GM19328 (cell line): ENCODE measurements at regions not wholly inside any gene's neighbourhood (a gene's known extent, or its start where the extent isn't known, plus 50 kb on each side); places are given as distances from the start of the nearest gene placed in this dataset.

Experiments used
- ATAC-seq: cut with Tn5 transposase; IDR thresholded peaks from one replicate; pipeline ENCODE4 v1.9.1; 2021; ENCODE audit warnings: mild to moderate bottlenecking, moderate library complexity; ENCODE audit not compliant: unreplicated experiment

DNA sequence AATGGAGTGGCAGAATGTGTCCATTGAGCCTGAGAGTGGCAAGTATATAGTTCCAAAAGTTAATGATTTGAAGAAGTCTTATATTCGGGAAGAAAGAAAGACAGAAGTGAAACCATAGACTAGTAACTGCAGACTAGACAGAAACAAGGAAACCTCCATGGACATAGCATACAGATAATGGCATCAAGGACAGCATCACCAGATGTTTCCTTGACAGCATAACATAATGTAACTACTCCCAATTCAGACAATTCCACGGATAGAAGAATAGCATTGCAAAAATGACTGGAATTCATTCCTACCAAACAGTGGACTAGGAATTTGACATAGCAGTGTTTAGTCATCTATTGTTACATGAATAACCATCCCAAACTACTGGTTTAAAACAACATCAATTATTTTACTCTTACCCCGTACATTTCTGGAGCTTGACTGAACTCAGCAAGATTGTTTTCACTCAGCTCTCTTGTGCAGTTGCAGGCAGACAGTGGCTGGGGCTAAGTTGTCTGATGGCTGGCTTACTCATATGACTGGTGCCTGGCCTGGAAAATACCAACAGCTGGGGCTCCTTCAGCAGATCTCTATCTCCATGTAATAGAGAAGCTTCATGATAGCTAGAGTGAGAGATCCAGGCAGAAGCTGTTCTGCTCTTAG, 109.7 kb upstream of the GADL1 start:
- ATAC-seq = no peak

DNA sequence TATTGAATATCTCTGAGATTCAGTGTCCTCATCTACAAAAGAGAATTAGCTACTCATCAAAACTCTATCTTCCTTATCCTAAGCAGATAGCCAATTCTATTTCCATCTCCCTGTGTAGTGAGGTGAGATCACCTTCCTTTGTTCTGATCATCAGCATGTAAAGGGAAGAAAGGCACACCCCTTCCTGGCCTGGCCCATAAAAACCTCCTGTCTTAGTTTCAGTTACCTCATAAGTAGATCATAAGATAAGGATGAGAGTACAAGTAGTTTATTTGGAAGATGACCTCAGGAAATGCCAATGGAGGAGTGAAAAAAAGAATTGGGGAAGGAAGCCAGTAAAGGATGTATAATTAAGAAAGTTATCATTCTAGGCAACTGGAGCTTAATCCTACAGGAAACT, 114.5 kb upstream of the GADL1 start:
- no peak for ATAC-seq

DNA sequence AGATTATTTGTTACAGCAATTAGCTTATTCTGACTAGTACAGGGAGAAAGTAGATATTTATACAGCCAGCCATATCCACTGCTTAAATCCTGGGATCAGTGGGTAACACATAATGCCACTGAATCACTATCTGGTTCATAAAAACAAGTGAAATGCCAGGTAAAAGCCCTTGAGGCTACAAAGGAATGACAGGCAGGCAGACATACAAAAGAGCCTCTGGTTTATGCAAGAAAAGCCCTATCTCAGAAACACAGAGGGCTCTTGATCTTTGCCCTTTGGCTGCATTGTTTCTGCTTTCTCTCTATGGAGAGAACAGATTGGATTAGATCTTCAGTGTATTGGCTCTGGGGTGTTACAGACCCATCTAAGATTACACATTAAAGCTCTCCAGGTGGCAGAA, 115.4 kb upstream of the GADL1 start:
- ATAC-seq = no peak

DNA sequence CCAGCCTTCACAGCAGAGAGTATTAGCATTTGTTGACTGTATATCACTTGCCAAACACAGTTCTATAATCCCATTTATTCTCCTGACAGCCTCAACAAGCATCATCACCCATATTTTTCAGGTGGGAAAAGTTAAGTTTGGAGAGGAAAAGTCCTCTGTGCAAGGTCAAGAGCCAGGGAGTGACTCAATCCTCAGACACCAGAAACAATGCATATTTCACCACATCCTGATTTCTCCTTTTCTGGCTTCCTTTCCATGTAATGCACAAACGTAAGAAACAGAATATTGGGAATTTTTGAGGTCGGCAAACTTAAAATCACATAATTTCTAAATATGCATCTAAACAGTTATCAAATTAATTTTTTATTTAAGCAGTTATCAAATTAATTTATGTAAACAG, 116.0 kb upstream of the GADL1 start:
- ATAC-seq = no peak

DNA sequence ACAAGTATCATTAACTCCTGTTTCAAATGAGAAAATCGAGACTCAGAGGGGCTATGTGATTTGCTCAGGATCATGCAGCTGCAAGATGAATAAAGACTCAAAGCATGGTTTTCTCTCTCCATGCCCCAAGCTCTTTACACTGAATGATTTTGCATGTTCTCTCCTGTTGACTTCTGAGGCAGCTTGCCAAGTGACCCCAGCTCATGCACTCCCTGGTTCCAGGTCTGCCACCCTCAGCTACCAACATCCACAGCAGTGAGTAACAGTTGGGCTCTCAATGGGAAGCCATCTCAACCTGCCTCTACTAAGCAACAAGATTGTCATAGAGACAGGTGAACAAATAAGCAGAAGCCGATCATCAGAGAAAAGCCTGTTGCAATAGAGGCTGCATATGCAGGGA, 116.9 kb upstream of the GADL1 start:
- ATAC-seq = no peak

DNA sequence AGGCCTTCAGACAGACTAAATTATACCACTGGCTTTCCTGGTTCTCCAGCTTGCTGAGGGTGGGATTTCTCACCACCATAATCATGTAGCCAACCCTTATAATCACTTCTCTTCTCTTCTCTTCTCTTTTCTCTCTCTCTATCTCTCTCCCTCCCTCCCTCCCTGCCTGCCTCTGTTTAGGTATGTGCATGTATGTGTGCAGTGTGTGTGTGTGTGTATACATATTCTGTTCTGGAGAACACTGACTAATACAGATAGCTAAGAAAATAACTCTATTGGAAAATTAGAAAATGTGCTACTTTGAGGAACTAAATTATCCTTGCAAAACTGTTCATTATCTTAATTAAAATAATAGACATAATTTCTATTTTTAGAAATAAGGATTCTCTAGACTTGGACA, 118.6 kb upstream of the GADL1 start:
- no peak for ATAC-seq

DNA sequence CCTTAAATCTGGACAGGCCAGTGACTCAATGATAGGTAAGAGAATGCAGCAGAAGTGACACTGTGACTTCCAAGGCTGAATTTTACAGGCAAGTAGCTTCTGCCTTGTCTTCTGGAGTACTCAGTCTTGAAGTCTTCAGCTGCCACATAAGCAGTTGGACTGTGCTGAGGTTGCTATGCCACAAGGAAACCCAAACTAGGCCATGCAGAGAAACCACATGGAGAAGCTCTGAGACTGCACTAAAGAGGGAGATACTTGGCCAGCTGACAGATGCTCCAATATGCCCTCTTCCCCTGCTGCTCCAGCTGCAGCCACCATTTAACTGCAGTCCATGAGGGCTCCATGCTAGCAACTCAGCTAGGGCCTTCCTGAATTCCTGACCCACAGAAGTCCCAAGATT, 119.4 kb upstream of the GADL1 start:
- ATAC-seq = no peak

DNA sequence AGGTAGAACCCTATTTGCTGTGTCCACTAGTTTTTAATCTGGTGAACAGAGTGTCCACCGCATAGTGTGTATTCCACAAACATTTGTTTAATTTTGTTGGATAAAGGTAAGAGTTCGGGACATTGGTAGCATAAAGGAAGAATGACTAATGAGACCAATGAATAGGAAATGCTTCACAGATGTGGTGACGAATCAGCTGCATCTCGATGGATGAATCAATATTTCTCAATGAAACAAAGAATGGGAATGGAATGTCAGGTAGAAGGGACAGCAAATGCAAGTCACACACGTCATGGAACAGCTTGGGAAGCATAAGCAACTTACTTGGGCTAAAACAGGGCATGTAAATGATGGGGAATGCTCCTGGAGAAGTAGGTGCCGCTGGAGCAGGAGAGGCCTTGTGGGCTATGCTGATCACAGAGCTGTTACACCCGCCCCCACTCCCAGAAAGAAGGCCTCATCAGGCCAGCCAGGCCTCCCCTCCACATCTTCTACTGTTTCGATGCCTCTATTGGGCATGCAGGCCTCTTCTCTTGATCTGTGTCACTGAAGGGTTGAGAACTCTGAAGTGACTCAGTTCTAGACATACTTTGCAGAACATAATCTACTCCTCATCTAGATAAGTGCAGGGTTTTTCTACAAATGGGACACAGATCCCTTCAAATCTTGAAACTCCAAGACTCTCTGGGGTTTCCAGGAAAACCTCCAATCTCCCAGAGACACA, 120.0 kb upstream of the GADL1 start:
- no peak for ATAC-seq

DNA sequence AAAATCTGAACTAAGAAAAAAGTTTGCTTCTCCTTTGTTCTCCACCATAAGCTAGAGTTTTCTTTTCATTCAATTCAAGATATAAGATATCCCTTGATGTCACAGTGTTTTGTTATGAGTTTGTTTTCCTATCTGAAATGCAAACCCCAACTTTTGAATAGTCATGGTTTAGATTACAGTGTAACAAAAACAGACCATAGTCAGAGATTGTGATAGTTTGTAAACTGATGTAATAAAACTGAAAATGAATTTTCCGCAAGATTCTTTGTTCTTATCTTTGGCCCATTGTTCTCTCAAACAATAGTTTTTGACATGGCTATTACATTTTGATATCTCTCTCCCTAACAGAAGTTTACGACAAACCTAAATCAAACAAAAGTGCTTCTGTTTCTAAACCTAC, 121.7 kb upstream of the GADL1 start:
- no peak for ATAC-seq

DNA sequence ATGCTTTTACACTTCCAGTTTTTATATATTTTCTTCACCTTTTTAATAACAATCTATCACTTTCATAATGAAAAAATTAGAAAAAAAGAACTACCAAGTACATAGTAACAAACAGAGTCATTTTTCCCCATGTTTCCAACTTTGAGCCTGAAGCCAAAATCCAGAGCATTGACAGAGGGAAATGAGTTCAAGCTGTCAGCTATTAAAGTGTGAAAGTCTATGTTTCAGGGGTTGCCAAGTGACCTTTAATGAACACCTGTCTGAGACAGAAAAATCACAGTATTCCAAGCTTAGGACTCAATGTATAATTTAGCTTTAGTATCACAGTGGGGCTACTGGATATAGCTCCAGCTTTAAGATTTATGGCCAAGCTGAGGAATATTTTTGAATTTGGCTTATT, 128.3 kb upstream of the GADL1 start:
- no peak for ATAC-seq

DNA sequence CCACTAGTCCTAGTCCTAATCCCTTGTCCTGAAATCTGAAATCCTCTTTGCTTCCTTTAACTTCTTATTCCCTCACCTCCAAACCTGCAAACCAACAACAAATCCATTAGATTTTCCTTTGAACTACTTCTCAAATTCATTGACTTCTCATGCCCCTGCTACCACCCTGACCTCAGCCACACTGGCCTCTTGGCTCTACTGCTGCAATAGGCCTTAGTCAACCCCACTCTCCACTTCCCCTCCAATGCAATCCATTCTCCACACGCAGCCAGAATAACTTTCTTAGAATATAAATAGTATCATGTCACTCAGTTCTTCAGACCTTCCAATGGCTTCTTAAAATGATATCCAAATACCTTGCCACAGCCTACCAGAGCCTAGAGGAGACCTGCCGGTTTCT, 131.1 kb upstream of the GADL1 start:
- ATAC-seq = no peak

DNA sequence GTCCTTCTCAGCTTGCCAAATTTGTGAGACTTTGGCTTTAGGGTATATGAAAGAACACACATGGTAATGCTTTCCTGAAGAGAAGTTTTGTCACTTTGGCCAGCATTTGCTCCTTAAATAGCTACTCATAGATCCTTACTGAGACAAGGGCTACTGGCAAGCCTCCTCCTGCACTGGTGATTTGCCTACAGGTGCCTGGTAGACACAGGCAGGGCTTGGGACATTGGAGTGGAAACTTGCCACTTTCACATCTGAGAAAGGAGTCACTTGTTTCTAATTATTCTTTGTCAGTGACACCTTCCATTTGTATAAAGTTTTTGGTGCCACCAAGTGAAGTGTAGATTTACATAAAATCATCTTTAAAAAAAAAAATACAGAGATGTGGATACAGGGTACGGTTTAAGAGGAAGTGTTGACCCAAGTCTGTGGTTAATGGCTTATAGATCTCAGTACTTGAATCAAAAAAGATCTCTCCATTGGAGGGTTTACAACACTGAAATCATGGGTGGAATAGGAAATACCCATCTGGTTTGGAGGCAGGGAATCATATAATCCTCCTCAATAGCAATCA, 132.8 kb upstream of the GADL1 start:
- no peak for ATAC-seq

DNA sequence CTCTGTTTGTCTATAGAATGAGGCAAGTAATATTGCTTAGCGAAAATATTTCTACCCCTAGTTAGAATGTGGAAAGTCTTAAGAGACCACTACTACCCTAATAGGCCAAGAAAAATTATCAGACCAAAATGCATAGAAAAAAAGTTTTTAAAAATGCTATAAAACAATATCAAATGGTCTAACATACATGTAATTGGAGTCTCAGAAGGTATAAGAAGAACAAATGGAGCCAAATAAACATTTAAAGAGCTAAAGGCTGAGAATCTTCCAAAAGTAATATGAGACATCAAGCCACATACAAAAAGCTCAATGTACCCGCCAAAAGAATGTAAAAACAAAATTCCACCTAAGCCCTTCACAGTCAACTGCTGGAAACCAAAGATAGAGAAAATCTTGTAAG, 133.5 kb upstream of the GADL1 start:
- ATAC-seq = no peak

DNA sequence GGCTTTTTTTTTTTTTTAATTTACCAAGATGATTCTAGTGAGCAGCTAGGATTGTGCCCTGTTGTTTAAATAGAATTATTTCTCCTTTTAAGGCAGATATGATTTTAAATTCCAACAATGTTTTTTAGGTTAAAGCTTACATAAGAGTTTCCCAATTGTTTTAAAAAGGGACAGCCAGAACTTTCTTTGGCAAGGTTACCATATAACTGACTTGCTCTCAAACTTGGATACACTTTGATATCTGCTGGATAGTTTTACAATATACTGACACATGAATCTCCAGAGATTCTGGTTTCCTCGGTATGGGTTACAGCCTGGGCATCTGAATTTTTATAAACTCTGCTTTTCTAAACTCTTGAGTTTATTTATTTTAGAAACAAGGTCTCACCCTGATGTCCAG, 134.3 kb upstream of the GADL1 start:
- no peak for ATAC-seq

DNA sequence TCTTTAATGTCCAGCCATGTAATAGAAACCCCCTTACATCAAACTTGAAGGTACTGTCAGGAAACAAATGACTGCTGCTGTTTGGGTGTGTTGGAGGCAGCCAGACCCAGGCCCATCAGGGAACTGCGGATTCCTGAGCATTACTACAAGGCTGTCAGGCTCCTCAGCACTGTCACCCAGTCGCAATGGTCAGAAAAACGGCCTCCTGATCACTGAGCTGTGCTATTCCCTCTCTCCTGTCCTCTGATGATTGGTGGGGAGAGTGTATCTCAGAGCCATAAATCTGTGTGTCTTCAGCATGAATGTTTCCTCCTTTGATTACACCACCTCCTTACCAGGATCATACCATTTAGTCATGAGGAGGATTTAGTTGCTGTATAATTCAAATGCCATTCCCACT, 135.2 kb upstream of the GADL1 start:
- ATAC-seq = no peak

DNA sequence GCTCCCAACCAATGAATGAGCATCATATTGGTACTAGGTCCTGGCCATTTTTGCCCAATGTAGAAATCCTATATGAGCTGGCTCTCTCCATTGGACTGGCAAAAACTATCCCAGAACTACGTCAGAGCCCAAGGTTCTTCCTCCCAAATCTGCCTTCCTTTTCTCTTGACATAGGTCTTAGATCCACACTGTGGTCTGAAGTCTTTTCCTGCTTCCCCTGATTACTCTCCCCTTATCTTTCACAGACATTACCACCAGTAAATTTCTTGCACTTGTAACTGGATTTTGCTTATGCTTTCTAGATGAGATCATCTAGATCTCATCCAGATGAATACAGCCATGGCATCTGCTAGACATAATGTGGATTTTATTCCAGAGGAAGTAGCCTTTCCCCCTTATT, 141.2 kb upstream of the GADL1 start:
- ATAC-seq = no peak

DNA sequence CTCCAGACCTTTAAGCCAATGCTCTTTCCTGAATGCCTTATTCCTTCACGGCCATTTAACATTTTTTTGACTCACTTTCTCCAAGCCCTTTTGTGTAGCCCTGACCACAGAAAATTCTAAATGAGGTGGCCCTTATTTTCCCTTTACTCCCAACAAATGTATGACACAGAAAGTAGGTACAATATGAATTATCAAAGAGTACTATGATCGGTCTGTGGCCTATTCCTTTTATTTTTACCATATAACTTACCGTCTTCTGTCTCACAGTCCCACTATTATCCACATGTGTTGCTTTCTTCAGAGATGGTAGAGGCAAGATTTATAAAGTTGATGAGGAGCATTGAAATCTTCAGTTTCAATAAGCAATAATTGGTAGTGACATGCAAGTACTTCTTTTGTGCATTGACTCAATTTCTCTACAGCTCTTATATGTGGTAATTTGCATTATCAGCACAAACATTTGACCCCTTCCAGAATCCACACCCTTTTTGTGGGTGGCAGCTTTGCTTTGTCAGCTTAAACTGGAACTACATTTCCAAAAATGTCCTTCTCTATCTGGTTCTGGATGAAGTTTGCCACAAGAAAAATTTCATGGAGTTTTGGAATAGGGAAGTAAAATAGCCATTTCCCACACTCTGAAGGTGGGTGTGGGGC, 143.8 kb upstream of the GADL1 start:
- ATAC-seq = no peak

DNA sequence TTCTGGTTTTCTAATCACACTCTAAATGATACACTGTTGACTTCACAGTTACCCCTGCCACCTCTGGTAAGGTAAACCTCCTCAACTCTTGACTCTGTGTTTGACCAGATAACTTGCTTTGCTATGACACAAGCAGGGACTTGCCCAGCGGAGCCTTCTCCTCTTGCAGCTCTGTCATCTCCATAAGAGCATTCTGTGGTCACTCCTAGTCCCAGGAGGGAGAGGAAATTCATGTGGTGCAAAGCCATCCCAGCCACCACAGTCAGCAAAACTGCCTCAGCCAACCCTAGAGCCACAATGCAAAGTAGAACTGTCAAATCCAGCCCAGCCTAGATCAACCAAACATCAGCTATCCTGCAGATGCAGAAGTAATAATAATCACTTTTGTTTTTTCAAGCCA, 144.7 kb upstream of the GADL1 start:
- ATAC-seq = no peak

DNA sequence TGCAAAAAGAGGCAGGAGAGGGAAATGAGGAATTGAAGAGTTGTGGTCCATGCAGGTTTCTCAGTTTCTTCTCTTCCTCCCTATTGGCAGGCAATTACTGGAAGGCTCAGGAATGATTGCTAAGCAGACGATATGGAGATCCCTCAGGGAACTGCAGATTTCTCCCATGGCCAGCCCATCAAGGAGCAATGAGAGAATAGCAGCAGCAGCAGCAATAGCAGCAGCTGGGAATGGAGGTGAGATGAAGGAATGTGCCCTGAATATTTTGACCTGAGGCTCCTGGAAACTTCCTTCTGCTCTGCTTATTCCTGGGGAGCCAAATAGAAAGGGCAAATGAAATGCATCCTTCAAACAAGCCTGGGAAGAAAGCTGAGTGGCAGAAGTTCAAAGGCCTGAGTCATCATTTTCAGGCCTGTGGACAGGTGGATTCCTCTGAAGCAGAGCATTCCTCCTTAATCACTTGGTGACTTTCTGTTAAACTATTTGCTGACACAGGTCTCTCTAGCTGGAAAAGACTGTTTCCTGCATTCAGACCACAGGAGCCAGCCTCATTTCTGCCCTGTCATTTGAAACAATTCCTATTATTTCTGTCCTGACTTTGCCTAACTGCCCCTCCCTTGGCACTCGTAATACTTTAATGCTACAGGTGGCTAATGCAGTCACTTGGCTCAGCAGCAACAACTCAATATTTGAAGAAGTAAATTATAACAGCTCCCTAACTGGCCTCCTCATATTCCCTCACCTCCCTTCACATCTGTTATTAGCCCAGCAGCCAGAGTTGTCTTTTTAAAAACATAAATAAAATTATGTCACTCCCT, 146.9 kb upstream of the GADL1 start:
- ATAC-seq = no peak

DNA sequence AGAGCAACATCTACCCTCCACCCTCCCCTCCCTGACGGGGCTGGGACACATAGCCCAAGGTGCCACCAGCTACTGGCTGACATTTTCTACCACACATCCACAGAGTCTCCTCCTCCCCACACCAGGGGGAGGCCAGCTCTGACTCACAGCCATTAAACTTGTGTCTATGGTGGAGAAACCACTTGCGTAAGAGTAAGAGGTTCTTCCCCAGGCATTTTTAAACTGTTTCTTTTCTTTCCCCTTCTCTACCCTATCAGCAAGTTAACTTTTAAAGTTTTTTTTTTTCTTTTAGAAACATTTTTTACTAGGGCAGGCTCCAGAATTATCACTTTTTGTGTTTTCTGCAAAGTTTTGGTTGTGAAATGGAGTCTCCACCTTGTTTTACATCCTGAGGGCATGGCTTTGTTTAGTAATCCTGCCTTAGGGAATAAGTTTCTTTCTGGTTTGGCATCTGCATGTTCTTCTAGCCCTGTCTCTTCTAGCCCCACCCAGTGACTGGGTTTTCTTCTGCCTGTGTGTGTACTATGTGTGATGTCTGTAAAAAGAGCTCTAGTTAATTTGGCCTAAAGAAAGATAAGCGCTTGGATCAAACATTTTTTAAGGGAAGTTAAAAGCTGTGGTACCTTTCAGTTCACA, 148.8 kb upstream of the GADL1 start:
- no peak for ATAC-seq

DNA sequence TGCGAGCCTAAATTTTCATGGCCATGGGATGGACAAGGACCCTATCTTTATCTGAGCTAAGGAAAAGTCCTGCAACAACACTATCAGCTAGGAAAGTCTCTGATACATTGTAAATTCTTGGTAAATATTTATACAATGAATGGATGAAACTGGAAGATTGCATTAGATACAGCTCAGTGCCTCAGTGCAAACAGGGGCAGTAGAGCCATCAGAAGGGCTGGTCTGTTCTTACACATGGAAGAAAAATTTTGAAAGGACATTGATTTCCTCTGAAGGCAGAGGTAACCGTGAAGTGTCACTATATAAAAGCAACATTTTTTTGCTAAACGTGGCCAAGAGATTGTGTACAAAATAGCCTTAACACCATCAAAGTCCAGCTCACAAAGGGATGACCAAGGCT, 153.2 kb upstream of the GADL1 start:
- ATAC-seq = no peak
